Fibroblast of skin of back (primary cell): ENCODE measurements at regions not wholly inside any gene's neighbourhood (a gene's known extent, or its start where the extent isn't known, plus 50 kb on each side); places are given as distances from the start of the nearest gene placed in this dataset.
A peak's percentile ranks its signal among the peaks of the same experiment; 100 is the strongest.

Source experiments
- DNase-seq: peaks from one replicate; pipeline ENCODE4 v3.0.0-alpha.2; 2013

DNA sequence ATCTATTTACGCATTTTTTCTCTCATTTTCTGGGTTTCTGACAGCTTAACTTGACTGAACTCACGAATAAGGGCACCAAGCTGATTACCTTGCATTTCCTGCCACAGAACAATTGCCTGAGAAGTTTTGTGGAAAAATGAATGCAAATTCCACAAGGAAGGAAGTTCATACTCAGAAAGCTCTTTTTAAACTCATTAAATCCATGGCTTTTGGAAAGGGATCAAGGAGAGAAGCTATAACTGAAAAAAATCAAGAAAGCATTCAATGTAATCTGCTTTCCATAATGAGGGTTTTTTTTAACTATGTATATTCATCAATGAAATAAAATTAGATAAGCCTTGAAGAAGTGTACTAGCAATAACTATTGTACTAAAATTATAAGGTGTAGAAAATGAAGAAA, 252.5 kb downstream of the GPM6A start:
- DNase-seq: no peak

GRCh38 chr4:175560604-175561003, 251.5 kb downstream of the GPM6A start:
- DNase-seq: peak; percentile 26

- no peak for DNase-seq
Measured at GRCh38 chr4:175561696-175562095, 250.4 kb downstream of the GPM6A start.

GRCh38 chr4:175562111-175562510, 250.0 kb downstream of the GPM6A start:
- no peak for DNase-seq

- DNase-seq: no peak
Measured at GRCh38 chr4:175562542-175562941, 249.5 kb downstream of the GPM6A start.
